Liver (tissue), 3 donors: ENCODE measurements at regions not wholly inside any gene's neighbourhood (a gene's known extent, or its start where the extent isn't known, plus 50 kb on each side); places are given as distances from the start of the nearest gene placed in this dataset.

Source experiments
- CTCF ChIP-seq: fragments of 150-350 bp; IDR thresholded peaks from 2 replicates; pipeline ENCODE4 v1.5.1; 2017; ENCODE audit warnings: improper control_type of control experiment, low read depth, low read length; ENCODE audit not compliant: missing input control
- HNF4G ChIP-seq: IDR thresholded peaks from 2 replicates; pipeline ENCODE4 v1.6.1; 2016; ENCODE audit warnings: antibody characterized with exemption
- JUND ChIP-seq, 2 donors: IDR thresholded peaks; 2 replicates each; pipeline ENCODE4 v1.6.1; 2016; ENCODE audit warnings: antibody characterized with exemption in 2 of 2
- RAD21 ChIP-seq, 2 donors: IDR thresholded peaks; 2 replicates each; pipeline ENCODE4 v1.6.1; 2016; ENCODE audit warnings: antibody characterized with exemption in 2 of 2, mild to moderate bottlenecking in 2 of 2
- SP1 ChIP-seq: IDR thresholded peaks from 2 replicates; pipeline ENCODE4 v1.6.1; 2018; ENCODE audit warnings: antibody characterized with exemption, mild to moderate bottlenecking
- YY1 ChIP-seq: IDR thresholded peaks from 2 replicates; pipeline ENCODE4 v1.6.1; 2016; ENCODE audit warnings: antibody characterized with exemption, mild to moderate bottlenecking
- TF ChIP-seq, protein P1 (sequence below): IDR thresholded peaks from 2 replicates; pipeline ENCODE4 v1.6.1; 2016; ENCODE audit warnings: antibody characterized with exemption
- TF ChIP-seq, protein P2 (sequence below): IDR thresholded peaks from 2 replicates; pipeline ENCODE4 v1.6.1; 2016; ENCODE audit warnings: antibody characterized with exemption, mild to moderate bottlenecking
- donor health status: healthy.
- donor health status: healthy.

DNA sequence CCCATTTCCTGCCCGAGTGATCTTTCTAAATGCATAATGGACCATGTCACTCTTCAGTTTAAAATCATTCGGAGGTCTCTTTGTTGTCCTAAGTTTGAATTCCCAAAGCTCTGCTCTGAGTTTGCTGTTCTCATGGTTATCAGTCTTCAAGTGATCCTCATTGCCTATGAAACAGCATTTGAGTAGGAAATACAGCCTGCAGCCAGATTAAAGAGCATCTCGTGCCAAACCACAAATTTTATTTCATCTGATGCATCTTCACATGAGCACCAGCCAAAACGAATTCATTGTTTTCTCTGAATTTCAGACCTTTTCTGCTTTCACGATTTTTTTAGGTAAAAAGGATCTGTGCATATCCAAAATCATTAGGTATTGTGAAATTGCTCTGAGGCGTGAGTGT, 299.6 kb downstream of the TDRD3 start:
- TF ChIP-seq CTCF (no peak), YY1 (no peak), RAD21 (IDR thresholded peaks at IDR 0.05) (no peak), JUND (IDR thresholded peaks at IDR 0.05) (no peak), HNF4G (no peak), SP1 (no peak)
- TF ChIP-seq, protein P1, sequence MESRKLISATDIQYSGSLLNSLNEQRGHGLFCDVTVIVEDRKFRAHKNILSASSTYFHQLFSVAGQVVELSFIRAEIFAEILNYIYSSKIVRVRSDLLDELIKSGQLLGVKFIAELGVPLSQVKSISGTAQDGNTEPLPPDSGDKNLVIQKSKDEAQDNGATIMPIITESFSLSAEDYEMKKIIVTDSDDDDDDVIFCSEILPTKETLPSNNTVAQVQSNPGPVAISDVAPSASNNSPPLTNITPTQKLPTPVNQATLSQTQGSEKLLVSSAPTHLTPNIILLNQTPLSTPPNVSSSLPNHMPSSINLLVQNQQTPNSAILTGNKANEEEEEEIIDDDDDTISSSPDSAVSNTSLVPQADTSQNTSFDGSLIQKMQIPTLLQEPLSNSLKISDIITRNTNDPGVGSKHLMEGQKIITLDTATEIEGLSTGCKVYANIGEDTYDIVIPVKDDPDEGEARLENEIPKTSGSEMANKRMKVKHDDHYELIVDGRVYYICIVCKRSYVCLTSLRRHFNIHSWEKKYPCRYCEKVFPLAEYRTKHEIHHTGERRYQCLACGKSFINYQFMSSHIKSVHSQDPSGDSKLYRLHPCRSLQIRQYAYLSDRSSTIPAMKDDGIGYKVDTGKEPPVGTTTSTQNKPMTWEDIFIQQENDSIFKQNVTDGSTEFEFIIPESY = no peak
- TF ChIP-seq, protein P2, sequence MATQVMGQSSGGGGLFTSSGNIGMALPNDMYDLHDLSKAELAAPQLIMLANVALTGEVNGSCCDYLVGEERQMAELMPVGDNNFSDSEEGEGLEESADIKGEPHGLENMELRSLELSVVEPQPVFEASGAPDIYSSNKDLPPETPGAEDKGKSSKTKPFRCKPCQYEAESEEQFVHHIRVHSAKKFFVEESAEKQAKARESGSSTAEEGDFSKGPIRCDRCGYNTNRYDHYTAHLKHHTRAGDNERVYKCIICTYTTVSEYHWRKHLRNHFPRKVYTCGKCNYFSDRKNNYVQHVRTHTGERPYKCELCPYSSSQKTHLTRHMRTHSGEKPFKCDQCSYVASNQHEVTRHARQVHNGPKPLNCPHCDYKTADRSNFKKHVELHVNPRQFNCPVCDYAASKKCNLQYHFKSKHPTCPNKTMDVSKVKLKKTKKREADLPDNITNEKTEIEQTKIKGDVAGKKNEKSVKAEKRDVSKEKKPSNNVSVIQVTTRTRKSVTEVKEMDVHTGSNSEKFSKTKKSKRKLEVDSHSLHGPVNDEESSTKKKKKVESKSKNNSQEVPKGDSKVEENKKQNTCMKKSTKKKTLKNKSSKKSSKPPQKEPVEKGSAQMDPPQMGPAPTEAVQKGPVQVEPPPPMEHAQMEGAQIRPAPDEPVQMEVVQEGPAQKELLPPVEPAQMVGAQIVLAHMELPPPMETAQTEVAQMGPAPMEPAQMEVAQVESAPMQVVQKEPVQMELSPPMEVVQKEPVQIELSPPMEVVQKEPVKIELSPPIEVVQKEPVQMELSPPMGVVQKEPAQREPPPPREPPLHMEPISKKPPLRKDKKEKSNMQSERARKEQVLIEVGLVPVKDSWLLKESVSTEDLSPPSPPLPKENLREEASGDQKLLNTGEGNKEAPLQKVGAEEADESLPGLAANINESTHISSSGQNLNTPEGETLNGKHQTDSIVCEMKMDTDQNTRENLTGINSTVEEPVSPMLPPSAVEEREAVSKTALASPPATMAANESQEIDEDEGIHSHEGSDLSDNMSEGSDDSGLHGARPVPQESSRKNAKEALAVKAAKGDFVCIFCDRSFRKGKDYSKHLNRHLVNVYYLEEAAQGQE = no peak
